Fibroblast of mammary gland (primary cell): ENCODE measurements at regions not wholly inside any gene's neighbourhood (a gene's known extent, or its start where the extent isn't known, plus 50 kb on each side); places are given as distances from the start of the nearest gene placed in this dataset.

Experiments
- DNase-seq: peaks from one replicate; pipeline ENCODE4 v3.0.0-alpha.2; 2010; ENCODE audit warnings: low read depth
- H3K4me3 ChIP-seq: 2 replicates; pipeline ENCODE4 v1.5.1; 2011; ENCODE audit warnings: low read depth, mild to moderate bottlenecking, low read length, moderate library complexity; ENCODE audit not compliant: control insufficient read depth
- CTCF ChIP-seq: conservative IDR thresholded peaks from 2 replicates; pipeline ENCODE4 v1.5.1; 2011; ENCODE audit warnings: low read depth, low read length, inconsistent platforms; ENCODE audit not compliant: control insufficient read depth, insufficient read depth

- no peak for TF ChIP-seq CTCF
- no peak overlapping the region for H3K4me3 ChIP-seq
- no peak for DNase-seq
Observed at GRCh38 chr12:47352067-47352466, 272.3 kb upstream of the AMIGO2 start.

- no peak for DNase-seq
- no peak overlapping the region for H3K4me3 ChIP-seq
- TF ChIP-seq CTCF = no peak
Observed at GRCh38 chr12:47351526-47351925, 271.8 kb upstream of the AMIGO2 start.

GRCh38 chr12:47350062-47350408 lies 270.3 kb upstream of the AMIGO2 start:
- no peak for DNase-seq

DNA sequence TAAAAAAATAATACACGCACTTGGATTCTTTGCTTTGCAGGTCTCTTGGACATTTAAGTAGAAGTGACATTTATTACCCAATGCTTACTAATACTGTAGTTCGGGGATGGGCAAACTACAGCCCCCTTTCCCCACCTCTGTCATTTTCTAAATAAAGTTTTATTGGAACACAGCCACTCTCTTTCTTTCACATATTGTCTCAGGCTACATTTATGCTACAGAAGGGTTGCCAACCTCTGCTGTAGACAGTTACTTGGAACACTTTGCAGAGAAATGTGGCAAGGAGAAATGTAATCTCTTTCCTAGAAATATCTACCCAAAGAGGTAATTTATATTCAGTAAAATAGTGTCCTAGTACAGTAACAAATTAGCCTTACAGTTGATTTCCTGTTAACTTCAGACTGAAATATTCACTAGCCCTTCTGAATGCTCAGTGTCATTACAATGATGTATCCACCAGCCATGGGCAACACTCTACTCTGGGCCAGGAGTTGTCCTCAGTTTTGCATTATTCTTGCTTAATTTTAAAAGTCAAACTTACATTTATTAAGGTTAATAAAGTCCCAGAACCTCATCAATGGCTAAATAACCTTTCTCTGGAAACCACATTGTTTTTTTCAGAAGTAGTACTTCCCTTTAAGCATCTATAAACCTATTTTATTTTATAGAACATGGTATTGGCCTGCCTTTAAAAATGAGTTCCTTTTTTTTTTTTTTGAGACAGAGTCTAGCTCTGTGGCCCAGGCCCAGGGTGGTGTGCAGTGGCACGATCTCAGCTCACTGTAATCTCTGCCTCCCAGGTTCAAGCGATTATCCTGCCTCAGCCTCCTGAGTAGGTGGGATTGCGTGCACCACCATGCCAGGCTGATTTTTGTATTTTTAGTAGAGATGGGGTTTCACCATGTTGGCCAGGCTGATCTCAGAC lies 269.6 kb upstream of the AMIGO2 start:
- no peak for TF ChIP-seq CTCF
- H3K4me3 ChIP-seq = no peak overlapping the region
- DNase-seq = no peak

More at GRCh38 chr12:47350062-47350408, 270.3 kb upstream of the AMIGO2 start:
- TF ChIP-seq CTCF = no peak
- no peak overlapping the region for H3K4me3 ChIP-seq

DNA sequence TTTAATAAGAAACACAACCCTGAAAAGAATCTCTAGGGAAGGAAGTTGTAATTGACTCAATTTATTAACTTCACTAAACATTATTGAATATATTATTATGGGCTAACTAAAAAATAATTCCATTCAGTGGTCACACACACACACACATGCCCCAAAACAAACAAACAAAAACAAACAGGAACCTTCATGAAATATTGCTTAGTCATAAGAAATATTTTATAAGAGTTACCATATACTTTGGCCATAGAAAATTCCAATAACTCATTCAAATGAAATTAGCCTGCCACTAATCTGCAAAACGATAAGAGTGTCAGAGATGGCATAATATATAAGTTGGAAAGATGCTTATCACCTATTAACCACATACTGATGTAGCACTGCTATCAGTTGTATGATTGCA lies 268.4 kb upstream of the AMIGO2 start:
- TF ChIP-seq CTCF = no peak
- no peak overlapping the region for H3K4me3 ChIP-seq
- DNase-seq = no peak

DNA sequence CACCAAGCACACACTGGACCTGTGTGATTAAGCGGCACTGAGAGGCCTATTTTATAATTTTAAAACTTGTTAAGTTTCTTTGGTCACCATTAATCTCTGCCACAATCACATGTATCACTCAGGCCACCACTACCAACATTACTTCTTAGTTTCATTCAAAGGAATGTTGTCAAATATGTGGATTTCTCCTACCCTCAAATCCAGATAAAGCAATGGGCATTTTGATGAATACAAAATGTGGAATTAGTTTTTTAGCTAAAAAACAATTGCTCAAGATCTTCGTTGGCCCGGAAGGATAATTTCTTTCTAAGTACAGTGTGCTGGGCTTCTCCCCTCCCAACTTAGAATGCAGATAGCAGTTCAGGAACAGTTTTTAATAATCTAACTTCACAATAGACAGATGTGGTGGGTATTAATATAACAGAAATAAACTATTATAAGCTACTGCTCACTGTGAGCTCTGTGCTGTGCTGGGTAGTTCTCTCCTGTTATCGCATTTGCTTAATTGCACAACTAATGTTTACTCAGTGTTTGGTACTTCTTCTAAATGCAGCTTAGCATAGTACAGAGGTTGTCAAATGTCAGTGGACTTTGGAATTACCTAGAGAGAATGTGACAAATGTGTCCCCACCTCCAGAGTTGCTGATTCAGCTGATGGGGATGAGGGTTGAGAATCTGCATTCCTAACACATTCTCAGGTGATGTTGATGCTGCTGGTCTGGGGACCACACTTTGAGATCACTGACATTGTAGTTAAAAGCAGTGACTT lies 266.7 kb upstream of the AMIGO2 start:
- no peak for TF ChIP-seq CTCF
- DNase-seq = no peak
- H3K4me3 ChIP-seq = no peak overlapping the region
